Pulmonary artery endothelial cell (primary cell): ENCODE measurements at regions not wholly inside any gene's neighbourhood (a gene's known extent, or its start where the extent isn't known, plus 50 kb on each side); places are given as distances from the start of the nearest gene placed in this dataset.
"Not testable (repeated sequence)": the region's sequence is repeated elsewhere in the genome, so short reads cannot be mapped to it uniquely, and the experiment has no call there.

ENCODE experiments used
- DNase-seq: peaks from one replicate; pipeline ENCODE4 v3.0.0-alpha.2; 2011; ENCODE audit warnings: low read depth, low spot score

DNA sequence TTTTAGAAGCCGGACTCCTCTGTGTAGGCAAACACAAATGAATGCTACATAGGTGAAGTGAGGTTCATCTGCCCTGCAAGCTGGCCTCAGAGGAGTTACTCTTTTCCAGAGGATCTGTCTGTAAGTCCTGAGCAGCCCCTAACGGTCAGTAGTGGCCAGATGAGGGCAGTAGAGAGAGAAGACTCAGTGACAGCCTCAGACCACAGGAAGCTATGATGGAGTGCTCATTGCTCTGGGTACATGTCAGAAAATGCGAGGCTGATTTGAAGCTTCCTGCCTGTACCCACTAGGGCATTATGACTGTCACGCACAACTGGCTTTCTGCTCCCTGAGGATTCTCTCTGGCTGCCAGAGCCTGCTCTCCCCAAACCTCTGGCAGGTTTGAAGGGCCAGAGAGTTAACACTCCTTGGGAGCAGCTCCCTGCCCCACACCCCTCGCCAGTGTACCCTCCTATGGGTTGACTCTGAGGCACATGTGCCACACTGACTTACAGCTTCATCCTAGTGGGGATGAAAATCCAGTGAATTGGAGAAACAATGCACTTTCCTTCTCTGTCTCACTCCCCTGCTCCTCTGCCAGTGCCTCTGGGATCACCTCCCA lies 141.5 kb downstream of the GABRG2 start:
- DNase-seq: no peak

- DNase-seq: no peak
Observed at GRCh38 chr5:162214551-162214950, 147.0 kb downstream of the GABRG2 start.

DNA sequence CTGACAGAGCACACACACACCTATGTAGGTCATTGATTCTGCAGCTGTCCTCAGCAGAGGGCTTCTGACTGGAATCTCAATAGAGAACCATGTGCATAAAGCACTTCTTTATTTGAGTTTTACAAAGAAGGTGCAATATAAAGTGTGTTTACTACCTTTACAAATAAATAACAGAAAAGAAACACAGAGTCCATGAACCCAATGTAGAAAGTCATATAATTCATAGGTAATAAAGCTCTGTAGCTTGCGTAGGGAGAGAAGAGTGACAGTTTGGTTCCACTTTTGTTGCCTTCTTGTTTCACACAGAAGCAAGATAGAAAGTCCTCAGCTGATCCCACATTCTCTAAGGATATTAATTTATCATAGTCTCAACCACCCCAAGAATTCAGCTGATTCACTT lies 149.5 kb downstream of the GABRG2 start:
- no peak for DNase-seq

- no peak for DNase-seq
Observed at GRCh38 chr5:162221910-162222309, 154.3 kb downstream of the GABRG2 start.

- no peak for DNase-seq
Observed at GRCh38 chr5:162227075-162227474, 159.5 kb downstream of the GABRG2 start.

DNA sequence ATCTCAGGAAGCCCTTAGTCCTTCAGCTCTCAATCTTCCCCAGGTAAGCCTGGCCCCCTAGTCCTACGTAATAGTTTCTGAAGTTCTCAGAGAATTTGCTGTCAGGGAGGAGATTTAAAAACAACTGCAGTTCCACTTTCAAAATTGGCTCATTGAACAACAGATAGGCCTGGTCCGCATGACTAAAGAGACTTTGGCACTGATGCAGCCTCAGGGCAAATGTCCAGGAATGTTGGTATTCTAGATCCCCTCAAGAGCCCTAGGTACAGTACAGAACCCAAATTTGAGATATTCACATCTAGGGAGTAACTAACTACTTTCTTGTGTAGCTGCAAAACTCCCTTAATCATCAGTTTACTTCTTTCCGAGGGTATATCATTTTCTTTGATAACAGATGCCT lies 162.8 kb downstream of the GABRG2 start:
- DNase-seq: no peak

DNA sequence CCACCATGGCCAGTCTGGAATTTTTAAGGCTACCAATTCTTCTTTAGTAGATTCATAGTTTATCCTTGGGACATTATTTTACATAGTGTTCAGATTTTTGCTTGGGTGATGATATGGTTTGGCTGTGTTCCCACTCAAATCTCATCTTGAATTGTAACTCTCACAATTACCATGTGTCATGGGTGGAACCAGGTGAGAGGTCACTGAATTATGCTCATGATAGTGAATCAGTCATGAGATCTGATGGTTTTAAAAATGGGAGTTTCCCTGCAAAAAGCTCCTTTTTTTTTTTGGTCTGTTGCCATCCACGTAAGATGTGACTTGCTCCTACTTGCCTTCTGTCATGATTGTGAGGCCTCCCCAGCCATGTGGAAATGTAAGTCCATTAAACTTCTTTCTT lies 163.9 kb downstream of the GABRG2 start:
- no peak for DNase-seq

DNA sequence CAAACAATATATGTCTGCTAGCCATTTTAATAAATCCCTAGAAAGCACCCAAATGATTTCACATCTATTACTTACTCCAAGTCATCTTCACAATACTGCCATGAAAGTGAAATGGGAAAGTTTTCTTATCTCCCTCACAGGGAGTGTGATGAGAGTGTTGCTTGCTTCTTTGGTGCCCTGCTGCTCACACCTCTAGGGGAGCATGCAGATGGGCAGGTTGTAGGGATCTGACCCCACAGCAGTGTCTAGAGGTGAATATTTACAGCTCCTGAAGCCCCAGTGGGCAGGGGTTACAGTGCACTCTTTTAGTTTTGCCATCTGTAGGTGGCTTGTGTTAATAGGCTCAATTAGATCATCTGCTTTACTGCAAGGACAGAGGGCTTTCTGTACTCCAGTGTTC lies 173.2 kb downstream of the GABRG2 start:
- no peak for DNase-seq

DNA sequence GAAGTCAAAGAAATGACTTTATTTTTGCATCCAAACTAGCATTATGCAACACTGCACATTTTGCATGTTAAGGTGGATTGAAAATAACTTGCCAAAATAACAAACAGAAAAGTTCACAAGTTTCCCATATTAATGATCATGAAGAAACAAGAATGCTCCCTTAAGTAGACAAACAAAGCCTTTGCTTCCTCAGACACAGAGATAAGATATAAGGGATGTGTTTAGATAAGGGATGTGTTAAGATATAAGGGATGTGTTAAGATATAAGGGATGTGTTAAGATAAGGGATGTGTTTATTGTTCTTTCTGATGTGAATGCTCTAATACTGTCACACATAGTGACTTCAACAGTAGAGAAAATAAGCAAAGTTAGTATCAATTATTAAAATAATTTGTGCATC lies 174.8 kb downstream of the GABRG2 start:
- DNase-seq: no peak

GRCh38 chr5:162243651-162244050 lies 176.1 kb downstream of the GABRG2 start:
- no peak for DNase-seq

- no peak for DNase-seq
Observed at GRCh38 chr5:162248107-162248713, 180.6 kb downstream of the GABRG2 start.

DNA sequence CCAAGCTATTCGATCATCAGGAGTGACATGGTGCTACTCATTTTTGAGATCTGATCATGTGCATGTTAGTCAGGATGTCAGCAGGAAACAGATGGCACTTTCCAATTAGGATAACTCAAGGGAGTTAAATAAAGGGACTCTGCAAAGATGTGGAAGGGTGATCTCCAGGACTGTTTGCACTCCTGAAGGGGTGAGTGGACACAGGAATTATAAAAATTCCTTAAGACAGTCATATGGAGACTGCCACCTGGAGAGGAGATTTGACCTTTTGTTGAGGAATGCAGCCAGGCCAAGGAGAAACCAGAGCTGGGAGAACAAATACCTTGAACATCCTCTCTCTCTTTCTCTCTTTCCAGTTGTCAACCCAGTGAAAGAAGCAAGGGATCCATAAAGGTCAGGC lies 189.1 kb downstream of the GABRG2 start:
- no peak for DNase-seq

DNA sequence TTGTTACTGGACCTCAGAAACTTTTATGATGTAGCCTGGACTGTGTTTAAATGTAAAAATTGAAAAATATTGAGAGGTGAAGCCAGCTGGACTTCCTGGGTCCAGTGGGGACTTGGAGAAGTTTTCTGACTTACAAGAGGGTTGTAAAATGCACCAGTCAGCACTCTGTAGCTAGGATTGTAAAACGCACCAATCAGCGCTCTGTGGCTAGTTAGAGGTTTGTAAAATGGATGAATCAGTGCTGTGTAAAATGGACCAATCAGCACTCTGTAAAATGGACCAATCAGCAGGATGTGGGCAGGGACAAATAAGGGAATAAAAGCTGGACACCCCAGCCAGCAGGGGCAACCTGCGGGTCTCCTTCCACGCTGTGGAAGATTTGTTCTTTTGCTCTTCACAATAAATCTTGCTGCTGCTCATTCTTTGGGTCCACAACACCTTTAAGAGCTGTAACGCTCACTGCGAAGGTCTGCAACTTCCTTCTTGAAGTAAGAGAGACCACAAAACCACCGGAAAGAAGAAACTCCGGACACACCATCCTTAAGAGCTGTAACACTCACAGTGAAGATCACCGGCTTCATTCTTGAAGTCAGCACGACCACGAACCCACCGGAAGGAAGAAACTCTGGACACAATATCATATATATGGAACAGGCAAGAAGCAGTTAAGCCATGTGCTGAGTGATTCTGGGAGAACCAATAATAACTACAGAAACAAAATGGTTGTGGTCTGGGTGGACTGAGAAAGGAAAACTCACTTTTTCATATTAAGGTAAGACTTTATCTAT lies 201.3 kb downstream of the GABRG2 start:
- no peak for DNase-seq

GRCh38 chr5:162272417-162272816 lies 204.8 kb downstream of the GABRG2 start:
- DNase-seq: no peak

DNA sequence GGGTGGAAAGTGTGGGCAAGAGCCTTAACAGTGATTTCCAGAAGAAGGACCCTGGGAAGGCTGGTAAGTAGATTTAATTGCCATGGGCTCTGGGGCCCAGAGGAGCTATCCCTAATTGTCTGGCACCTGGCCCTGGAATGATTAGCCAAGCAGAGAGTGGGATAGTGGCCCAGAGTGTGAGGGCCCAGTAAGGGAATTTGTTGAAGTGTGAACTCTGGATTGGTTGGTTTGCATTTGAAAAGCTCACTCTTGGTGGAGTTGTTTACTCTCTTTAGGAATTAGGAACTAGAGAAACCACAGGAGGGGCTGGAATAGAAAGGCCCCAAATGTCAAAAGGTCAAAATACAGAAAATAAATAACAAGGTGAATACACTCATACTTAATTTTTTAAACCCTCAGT lies 207.1 kb downstream of the GABRG2 start:
- no peak for DNase-seq

DNA sequence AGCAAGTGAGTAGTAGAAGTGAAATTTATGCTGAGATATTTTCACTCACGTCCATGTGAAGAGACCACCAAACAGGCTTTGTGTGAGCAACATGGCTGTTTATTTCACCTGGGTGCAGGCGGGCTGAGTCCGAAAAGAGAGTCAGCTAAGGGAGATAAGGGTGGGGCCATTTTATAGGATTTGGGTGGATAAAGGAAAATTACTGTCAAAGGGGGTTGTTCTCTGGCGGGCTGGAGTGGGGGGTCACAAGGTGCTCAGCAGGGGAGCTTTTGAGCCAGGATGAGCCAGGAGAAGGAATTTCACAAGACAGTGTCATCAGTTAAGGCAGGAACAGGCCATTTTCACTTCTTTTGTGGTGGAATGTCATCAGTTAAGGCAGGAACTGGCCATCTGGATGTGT lies 207.8 kb downstream of the GABRG2 start:
- DNase-seq: not testable (repeated sequence)

- no peak for DNase-seq
Observed at GRCh38 chr5:162282191-162282590, 214.6 kb downstream of the GABRG2 start.

DNA sequence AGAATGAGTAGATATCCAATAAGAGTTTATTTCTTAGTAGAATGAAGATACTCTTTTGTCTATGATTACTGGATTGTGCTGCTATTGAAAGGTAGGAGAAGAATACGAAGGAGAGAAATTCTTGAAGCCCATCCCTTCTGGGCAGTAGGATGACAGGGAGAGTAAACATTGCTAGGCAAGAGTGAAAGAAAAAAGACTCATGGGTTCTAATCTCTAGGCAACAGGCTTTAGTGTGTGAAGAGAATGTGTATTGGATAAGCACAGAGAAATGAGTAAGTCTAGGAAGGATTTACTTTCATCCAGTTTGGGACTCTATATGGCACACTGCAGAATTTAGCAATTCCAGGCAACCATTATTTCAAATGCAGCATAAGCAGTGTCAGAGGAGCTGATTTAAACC lies 216.0 kb downstream of the GABRG2 start:
- no peak for DNase-seq

DNA sequence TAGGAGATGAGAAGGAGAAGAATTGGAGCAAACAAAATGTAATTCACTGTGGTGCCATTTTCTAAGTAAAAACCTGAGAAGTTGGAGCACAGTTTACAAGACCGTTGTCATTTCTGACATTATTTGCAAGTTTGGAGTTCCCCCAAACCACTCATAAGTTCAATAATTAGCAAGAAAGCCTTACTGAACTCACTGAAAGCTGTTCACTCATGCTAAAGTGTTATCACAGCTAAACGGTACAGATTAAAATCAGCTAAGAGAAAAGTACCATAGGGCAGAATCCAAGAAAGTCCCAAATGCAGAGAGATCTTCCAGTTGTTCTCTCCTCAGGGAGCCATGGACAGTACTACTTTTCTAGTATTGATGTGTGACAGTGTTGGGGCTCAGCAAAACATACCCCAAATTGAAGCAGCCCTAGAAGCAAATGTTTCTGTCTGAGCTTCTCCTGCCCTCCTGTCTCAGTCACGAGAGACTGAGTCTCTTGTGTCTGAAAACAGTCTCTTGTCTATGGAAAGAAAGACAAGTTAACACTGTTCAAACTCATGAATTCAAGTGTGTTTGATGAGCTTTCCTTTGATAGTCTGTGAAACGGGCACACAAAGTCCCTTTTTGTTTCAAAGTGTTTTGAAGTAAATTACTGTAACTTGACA lies 221.2 kb downstream of the GABRG2 start:
- no peak for DNase-seq

GRCh38 chr5:162289489-162289888 lies 221.9 kb downstream of the GABRG2 start:
- DNase-seq: no peak

DNA sequence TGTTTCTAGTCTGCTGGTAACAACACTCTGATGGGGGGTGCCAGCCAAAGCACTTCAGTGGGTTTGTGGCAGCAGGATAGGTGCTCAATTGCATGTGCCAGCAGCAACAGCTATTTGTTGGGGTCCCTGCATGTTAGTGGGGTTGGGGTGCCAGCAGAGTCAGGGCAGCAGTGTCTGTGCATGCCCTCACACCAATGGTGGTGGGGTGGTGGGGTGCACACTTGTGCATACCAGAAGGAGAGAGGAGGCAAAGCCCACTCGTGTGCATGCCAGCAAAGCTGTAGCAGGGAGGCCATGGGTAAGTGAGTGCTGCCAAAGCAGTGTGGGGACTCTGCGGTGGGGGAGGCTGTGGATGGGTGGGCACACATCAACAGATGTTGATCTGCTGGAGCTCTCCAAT lies 232.2 kb downstream of the GABRG2 start:
- DNase-seq: no peak

- DNase-seq: no peak
Observed at GRCh38 chr5:162301356-162301755, 233.8 kb downstream of the GABRG2 start.
